Stimulated activated CD4-positive, alpha-beta T cell treated with anti-CD3 and anti-CD28 coated beads, Interleukin-15, amount 100 ng/mL, for 1 hour (primary cell): ENCODE measurements at regions not wholly inside any gene's neighbourhood (a gene's known extent, or its start where the extent isn't known, plus 50 kb on each side); places are given as distances from the start of the nearest gene placed in this dataset.
"Not testable (repeated sequence)": the region's sequence is repeated elsewhere in the genome, so short reads cannot be mapped to it uniquely, and the experiment has no call there.

ENCODE experiments used
- DNase-seq, 2 donors: peaks; one replicate each; pipeline ENCODE4 v3.0.0-alpha.2; 2020; ENCODE audit warnings: low read depth in 1 of 2, low spot score in 1 of 2

- no peak for DNase-seq
Measured at GRCh38 chr10:8375137-8375536, 320.6 kb downstream of the GATA3 start.

GRCh38 chr10:8378198-8378983 lies 323.9 kb downstream of the GATA3 start:
- DNase-seq = no peak

- no peak for DNase-seq
Measured at GRCh38 chr10:8379906-8380832, 325.7 kb downstream of the GATA3 start.

GRCh38 chr10:8380833-8381496 lies 326.5 kb downstream of the GATA3 start:
- no peak for DNase-seq

- DNase-seq = no peak
Measured at GRCh38 chr10:8386781-8387180, 332.3 kb downstream of the GATA3 start.

GRCh38 chr10:8389630-8390029 lies 335.1 kb downstream of the GATA3 start:
- no peak for DNase-seq

GRCh38 chr10:8392216-8392615 lies 337.7 kb downstream of the GATA3 start:
- DNase-seq = no peak

GRCh38 chr10:8393531-8393930 lies 339.0 kb downstream of the GATA3 start:
- DNase-seq = no peak

GRCh38 chr10:8396675-8397074 lies 342.2 kb downstream of the GATA3 start:
- no peak for DNase-seq

- DNase-seq = no peak
Measured at GRCh38 chr10:8398771-8399170, 344.3 kb downstream of the GATA3 start.

- no peak for DNase-seq
Measured at GRCh38 chr10:8400151-8400550, 345.7 kb downstream of the GATA3 start.

- DNase-seq = no peak
Measured at GRCh38 chr10:8400892-8401291, 346.4 kb downstream of the GATA3 start.

- no peak for DNase-seq
Measured at GRCh38 chr10:8401531-8401930, 347.0 kb downstream of the GATA3 start.

GRCh38 chr10:8402576-8402975 lies 348.1 kb downstream of the GATA3 start:
- no peak for DNase-seq

- no peak for DNase-seq
Measured at GRCh38 chr10:8403711-8404371, 349.4 kb downstream of the GATA3 start.

- DNase-seq = no peak
Measured at GRCh38 chr10:8404721-8405120, 350.2 kb downstream of the GATA3 start.

- DNase-seq = no peak
Measured at GRCh38 chr10:8405596-8405995, 351.1 kb downstream of the GATA3 start.

- DNase-seq = no peak
Measured at GRCh38 chr10:8407501-8408021, 353.1 kb downstream of the GATA3 start.

GRCh38 chr10:8410506-8410905 lies 356.0 kb downstream of the GATA3 start:
- no peak for DNase-seq

GRCh38 chr10:8412541-8412940 lies 358.1 kb downstream of the GATA3 start:
- DNase-seq = no peak

- not testable (repeated sequence) for DNase-seq
Measured at GRCh38 chr10:8415029-8415428, 360.5 kb downstream of the GATA3 start.
